ENCODE measurements at regions not wholly inside any gene's neighbourhood (a gene's known extent, or its start where the extent isn't known, plus 50 kb on each side); places are given as distances from the start of the nearest gene placed in this dataset.

DNA sequence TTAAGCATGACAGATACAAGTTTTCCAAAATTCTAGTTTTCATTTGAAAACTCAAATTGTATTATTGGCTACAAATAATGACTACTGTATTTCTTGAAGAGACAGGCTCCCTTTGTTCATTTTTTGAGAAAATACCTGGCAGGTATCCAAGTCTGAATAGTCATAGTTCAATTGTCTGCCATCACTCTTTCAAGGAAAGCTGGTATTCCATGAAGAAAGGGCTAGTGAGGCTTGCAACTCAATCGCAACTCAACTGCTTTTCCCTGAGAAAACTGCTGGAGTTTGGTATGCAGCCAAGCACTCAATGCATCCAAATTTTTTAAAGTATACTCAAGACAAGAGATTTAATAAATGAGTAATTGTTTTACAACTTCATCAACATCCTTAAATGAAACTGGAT is 61.4 kb upstream of the TRIO start:
- Mint-ChIP-seq H3K36me3 (ENCODE audit: insufficient read depth in 1 of 3, low read depth in 3 of 3) (no peaks in the 10 kb centered on the region), H3K4me3 (no peak overlapping the region), H3K4me1 (no peaks in the 10 kb centered on the region), H3K27ac (no peak overlapping the region; a peak in 1 of 7 replicates), H3K9me3 (peaks cover 0 to 2% of the 10 kb centered on the region in 2 experiments; a peak in 1 of 5 replicates), H3K27me3 (ENCODE audit: low read depth) (no peaks in the 10 kb centered on the region; the same call in none of the 2 replicates)
- H3T11ph ChIP-seq (ENCODE audit: low read length), result no peak overlapping the region
- no CpG with 5 or more reads among the region's 1 CpG for WGBS (ENCODE audit: extremely low coverage, insufficient read length, low lambda C conversion rate)
- H3K79me1 ChIP-seq (ENCODE audit: insufficient read depth, low read depth, low read length, poor library complexity, severe bottlenecking), result no peaks in the 10 kb centered on the region
- H2BK15ac ChIP-seq (ENCODE audit: low read depth, low read length), result no peak overlapping the region
- no peak overlapping the region for H2AK5ac ChIP-seq (ENCODE audit: insufficient read length, low read length)
- no peaks in the 10 kb centered on the region for H3K23me2 ChIP-seq (ENCODE audit: insufficient read length, low read depth, low read length, poor library complexity, severe bottlenecking)
- no peak overlapping the region for H4K8ac ChIP-seq (replicated peaks; ENCODE audit: insufficient read length, low read depth, low read length)
- no peaks in the 10 kb centered on the region for H4K20me1 ChIP-seq (ENCODE audit: control insufficient read depth, insufficient read depth, insufficient read length)
- H3K9ac ChIP-seq (ENCODE audit: extremely low read depth, insufficient read length, low read length), result no peak overlapping the region
- no peak overlapping the region for H2BK12ac ChIP-seq (ENCODE audit: insufficient read length, low read depth, low read length)
- H2AFZ ChIP-seq (ENCODE audit: low read length), result no peak overlapping the region
- H3K27ac ChIP-seq (ENCODE audit: insufficient read length, low read depth, low read length), result no peak overlapping the region
- H3K27me3 ChIP-seq (ENCODE audit: insufficient read depth, low read length), result no peaks in the 10 kb centered on the region
- no peaks in the 10 kb centered on the region for H3K4me1 ChIP-seq (ENCODE audit: insufficient read depth, low read length)
- TF ChIP-seq, protein P1, sequence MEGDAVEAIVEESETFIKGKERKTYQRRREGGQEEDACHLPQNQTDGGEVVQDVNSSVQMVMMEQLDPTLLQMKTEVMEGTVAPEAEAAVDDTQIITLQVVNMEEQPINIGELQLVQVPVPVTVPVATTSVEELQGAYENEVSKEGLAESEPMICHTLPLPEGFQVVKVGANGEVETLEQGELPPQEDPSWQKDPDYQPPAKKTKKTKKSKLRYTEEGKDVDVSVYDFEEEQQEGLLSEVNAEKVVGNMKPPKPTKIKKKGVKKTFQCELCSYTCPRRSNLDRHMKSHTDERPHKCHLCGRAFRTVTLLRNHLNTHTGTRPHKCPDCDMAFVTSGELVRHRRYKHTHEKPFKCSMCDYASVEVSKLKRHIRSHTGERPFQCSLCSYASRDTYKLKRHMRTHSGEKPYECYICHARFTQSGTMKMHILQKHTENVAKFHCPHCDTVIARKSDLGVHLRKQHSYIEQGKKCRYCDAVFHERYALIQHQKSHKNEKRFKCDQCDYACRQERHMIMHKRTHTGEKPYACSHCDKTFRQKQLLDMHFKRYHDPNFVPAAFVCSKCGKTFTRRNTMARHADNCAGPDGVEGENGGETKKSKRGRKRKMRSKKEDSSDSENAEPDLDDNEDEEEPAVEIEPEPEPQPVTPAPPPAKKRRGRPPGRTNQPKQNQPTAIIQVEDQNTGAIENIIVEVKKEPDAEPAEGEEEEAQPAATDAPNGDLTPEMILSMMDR (conservative IDR thresholded peaks at IDR 0.05), result no peak
- no peaks in the 10 kb centered on the region for H3K9me3 ChIP-seq (ENCODE audit: control insufficient read depth, low read depth, low read length)
- H3K56ac ChIP-seq (ENCODE audit: insufficient read length, low read depth, low read length), result no peak overlapping the region
- H3K23ac ChIP-seq (ENCODE audit: insufficient read length, low read depth, low read length), result no peak overlapping the region
- H2BK5ac ChIP-seq (ENCODE audit: insufficient read length, low read length), result no peak overlapping the region
- H3K14ac ChIP-seq (ENCODE audit: insufficient read depth, low read length), result no peak overlapping the region
- H4K5ac ChIP-seq (ENCODE audit: insufficient read length, low read depth, low read length), result no peak overlapping the region
- no peak overlapping the region for H3K18ac ChIP-seq (ENCODE audit: insufficient read length, low read depth, low read length)
- no peaks in the 10 kb centered on the region for H3K79me2 ChIP-seq (ENCODE audit: insufficient read depth, low read length)
- no peak overlapping the region for H4K91ac ChIP-seq (ENCODE audit: insufficient read length, low read depth, low read length)
- DNase-seq, result no peak
- H2BK20ac ChIP-seq (ENCODE audit: low read depth, low read length, poor library complexity, severe bottlenecking), result no peak overlapping the region
- no peak overlapping the region for H3K4me2 ChIP-seq (ENCODE audit: insufficient read depth, insufficient read length, low read length)
- no peak overlapping the region for H2BK120ac ChIP-seq (ENCODE audit: low read depth, low read length, poor library complexity, severe bottlenecking)
- H3K4ac ChIP-seq (ENCODE audit: low read depth, low read length), result no peak overlapping the region

Measured in H9 (cell line).